CD4-positive, alpha-beta T cell treated with Interleukin-10 for 1 hour (primary cell): ENCODE measurements at regions not wholly inside any gene's neighbourhood (a gene's known extent, or its start where the extent isn't known, plus 50 kb on each side); places are given as distances from the start of the nearest gene placed in this dataset.

ENCODE experiments used
- DNase-seq: peaks from one replicate; pipeline ENCODE4 v3.0.0-alpha.2; 2020

DNA sequence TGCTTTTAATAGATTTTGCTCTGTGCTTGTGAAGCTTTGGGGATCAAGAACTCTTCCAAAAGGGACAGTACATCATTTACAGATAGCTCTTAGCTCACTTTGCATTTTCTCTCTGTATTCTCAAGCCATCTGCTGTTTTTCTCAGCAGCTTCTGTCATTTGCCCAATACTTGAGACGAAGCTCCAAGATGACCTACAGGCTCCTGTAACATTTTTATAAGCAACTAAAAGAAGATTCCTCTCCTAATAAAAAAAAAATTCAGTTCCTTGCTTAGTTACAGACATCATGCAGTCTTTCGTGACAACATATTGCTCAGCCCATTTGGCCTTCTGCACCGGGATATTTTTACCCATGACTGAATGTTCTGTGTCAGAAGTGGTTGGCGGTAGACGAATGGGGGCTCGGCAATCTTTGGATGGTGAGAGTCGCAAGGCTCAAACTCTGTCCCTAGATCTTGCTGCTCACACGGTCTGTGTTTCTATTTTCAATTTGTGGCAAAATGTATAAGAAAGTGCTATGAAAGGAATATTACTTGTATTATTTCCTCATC lies 215.6 kb downstream of the FSCB start:
- DNase-seq = no peak

DNA sequence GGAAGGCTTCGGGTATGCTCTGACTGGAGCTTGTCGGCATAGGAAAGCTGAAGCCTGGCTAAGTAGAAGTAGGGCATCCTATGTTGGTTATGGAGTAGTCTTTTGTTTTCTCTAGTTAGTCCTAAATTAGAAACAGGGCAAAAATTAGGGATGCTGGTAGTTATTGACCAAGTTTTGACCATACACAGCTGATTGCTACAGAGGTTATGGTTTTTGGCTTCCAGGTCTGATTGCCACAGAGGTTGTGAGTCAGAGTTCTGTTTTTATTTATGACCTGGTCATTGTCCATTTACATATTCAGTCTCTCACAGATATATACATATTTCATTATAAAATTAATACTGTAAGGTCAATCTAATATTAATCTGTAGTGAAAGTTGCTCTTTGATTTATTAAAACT lies 219.2 kb downstream of the FSCB start:
- DNase-seq = no peak

DNA sequence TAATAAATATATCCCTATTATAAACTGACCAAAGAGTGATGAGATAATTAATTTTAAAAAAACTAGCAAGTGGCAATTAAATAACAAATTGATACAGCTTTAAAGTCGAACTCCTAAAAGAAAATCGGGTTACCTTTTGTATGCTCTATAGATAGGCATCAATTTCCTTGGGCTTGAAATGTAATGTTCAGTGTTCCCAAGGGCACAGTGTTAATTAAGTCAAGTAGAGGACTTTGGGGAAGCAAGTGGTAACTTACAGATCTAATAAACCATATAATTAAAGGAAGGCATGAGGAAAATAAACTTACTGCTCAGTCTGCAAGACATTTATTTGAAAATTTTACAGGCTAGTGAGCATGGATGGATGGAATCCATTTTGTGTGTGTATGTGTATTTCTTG lies 220.9 kb downstream of the FSCB start:
- no peak for DNase-seq

DNA sequence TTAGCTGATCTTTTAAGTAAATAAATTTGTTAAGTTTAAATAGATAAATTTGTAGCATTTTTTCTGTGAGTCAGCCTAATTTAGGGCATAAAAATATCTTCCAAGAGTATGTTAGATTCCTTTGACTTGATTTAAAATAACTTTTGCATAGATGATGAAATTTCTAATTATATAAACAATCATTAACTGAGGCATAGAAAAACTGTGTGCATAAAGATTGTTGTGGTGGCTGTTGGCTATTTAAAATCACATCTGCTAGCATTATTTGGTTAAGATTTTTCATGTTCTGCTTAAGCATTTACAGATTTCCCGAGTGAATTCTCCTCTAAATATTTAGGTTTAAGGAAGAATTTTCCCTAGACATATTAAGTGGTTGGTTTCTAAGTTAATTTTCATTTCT lies 223.2 kb downstream of the FSCB start:
- no peak for DNase-seq

DNA sequence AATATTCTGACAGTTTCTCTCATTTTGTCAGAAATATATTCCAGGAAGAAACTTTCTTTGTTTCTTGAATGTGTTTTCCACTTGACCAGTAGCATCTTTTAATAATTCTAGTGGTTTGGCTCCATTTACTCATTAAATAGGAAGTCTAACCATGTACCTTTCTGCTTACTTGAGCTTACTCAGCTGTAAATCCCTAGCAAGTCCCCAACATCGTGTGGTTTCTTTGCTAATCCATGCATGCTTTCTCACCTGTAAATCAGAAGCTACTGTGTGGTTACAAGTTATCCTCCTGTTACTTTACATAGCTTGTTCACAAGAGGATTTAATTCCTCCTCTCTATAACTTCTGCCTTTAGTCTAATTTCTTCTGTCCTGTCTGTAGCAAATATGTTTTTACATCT lies 227.7 kb downstream of the FSCB start:
- no peak for DNase-seq

DNA sequence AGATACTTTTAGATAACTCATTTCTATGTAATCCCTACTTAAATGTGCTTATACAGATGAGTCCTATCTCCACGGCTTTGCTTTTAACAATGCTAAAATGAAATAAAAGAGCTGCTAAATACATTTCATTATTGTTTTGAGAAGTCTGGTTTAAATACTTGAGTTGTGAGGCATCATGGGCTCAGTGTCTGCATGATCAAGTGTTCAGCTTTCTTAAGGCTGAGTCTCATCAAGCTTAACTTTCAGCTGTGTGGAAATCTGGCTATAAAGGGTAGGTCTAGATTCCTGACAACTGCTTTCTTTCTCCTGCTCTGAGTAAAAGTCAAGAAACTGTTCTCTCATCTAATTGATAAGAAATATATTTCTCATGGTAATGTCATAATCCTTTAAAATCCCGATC lies 235.4 kb downstream of the FSCB start:
- no peak for DNase-seq

DNA sequence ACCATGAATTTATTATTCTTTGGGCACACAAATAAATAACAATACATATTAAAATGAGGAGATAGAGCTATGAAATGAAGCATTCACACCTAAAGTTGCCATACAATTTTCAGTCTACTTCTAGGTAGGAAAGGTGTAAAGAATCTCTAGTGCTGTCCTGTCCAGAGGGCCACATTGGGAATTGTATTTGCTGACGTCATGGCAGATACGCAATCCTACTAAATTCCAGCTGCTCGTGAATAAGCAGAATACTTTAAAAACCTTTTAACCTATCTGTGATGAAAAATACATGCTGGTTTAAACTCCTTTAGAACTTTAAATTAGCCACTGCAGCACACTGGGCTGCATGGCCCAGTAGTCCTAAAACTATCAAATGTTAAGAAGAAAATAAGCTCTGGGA lies 236.1 kb downstream of the FSCB start:
- DNase-seq = no peak

DNA sequence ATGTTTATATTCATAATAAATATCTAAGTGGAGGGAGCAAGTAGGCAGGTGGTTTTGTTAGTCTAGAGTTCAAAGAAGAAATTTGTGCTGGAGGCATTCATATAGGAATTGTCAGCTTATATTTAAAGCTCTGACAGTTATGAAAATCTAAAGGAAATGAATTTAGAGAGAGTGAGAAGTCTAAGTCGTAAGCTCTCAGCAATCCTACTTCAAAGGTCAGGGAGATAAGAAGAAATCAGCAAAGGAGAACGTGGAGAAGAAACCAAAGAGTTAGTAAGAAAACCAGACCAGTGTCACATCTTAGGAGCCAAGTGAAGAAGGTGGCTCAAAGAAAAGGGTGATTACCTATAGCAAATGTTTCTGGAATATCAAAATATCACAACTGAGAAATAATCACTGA lies 241.8 kb downstream of the FSCB start:
- no peak for DNase-seq

DNA sequence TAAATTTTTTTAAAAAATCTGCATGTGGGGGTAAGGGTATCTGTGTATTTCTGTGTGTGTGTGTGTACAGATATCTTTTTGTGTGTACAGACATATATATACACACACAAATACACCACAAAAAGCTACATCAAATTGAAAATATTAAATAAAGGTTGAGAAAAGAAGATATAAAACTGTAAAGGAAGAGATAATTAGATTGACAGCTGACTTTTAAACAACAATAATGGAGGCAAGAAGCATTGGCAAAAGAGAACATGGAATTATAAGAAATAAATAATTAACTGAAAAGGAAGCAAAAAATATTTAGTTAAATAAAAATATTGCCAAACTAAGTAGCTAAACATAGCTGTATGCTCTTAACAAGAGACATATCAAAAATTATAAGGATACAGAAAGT lies 291.4 kb downstream of the FSCB start:
- no peak for DNase-seq

DNA sequence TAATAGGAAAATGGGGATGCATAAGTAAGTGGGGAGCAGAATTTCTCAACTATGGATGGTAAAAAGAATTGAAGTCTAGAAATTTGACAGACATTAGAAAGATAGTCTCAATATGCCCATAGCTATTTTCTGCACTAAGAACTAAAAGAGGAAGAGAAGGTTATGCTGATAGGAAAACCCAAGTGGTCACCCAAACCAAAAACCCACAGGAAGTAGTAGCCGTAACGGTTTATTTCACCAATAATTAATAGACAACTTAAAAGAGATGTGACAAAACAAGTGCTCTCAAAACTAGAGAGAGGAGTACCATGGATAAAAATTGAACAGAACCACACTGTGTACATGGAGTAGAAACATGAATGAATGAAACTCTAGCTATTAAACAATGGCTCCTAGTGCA lies 295.4 kb downstream of the FSCB start:
- no peak for DNase-seq

DNA sequence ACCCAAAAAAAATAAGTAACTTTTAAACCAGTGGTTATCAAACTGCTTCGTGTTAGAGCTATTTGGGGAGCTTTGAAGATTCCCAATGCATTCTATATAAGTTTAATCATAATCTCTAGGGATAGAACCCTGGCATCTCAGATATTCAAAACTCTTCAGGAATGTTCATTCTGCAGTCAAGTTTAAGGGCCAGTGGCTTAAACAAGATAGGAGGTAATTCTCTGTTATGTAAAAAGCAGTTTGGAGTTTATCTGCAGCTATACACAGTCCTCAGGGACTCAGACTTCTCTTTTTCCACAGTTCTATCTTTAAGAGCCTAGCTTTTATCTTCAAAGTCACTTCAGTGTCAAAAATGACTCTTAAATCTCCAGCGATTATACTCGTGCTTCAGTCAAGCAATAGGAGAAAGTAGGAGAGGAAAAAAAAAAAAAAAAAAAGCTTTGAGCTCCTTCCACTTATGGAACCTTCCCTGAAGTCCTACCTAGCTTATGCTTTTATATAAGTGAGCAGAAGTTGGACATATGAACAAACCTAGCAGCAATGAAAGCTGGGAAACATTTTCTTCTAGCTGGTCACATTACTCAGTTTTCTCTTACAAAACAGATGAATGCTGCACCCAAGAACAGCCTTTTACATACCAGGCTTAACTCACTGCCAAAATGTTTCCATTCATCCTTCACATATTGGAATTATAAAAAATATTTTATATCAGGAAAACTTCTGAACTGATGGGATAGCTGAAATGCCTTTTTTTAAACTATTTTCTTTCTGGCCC lies 302.8 kb downstream of the FSCB start:
- no peak for DNase-seq

DNA sequence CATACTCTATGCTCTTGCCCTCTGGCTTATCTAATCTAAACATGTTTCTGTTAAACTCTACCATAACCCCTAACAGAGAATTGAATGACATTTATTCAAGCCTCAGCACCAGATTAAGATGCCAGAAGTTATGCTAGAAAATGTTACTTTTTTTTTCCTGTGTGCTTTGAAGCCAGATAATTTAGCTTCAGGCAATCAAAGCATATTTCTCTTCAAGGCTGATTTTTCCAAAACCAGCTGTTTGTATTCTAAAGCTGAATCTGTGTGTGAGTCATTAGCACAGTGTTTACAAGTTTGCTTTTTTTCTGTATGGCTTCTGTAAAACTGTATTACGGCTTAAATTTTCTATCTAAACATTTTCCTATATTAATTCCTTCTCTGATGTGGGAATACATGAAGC lies 326.1 kb downstream of the FSCB start:
- no peak for DNase-seq

DNA sequence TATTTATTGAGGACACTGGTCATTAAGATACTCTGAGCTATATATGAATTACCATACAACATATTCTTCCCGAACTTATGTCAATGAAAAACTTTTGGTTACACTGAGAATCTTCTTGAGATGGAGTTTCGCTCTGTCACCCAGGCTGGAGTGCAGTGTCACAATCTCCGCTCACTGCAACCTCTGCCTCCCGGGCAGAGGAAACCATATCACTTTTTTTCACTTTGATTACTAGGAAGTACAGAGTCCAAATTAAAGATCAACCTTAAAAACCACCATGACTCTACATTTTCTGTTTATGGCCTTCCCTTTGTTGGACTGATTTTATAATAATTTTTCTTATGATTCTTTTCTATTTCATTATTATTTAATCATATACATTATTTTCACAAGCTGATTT lies 336.5 kb downstream of the FSCB start:
- no peak for DNase-seq

DNA sequence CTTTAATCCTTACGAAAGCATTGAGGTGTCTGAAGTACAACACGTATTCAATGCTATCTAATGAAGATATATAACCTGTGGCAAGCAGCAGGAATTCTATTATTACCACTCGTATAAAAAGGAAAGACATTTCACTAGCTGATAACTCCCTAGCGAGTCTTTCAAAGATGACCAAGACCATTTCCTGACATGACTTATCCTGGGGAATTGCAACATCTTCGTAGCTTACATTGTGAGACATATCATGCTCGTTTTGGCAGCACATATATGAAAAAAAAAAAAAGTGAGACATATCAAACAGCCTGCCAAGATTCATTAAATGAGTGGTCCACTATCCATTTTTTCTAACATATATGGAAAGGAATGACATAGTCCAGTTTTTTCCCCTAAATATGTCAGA lies 337.0 kb downstream of the FSCB start:
- DNase-seq = no peak

DNA sequence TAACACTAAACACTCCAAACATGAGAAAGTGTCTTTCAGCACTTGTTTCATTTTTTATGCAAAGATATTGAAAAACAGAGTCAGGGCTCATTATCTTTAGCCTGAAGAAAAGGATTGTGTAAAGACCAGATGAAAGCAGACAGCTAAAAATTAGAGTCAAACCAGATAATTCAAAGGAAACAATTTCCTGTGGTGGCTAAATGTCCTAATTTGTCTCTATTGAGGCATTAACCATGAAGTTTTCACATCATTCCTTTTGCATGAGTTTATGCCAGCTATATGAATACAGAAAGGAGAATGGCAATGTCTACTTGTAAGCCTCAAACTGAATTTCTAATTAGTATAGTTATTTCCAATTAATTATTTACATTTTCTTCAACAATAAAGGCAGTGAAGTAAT lies 338.5 kb downstream of the FSCB start:
- no peak for DNase-seq

DNA sequence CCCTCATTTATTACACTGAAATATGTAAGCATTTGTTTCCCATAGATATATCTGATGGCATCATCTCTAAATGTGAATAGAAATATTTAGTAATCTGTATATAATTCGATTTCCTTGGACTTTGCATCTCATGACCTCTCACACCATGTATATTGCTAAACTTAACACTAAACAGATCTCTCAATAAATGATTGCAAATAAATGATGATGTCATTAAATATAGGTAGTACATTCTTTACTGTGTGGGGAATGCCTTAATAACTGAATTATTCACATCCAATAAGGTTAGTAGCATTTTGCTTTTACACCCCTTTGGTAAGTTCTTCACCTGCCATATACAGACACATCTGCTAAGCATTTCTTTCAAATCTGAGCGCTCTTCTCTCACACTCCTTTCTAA lies 340.5 kb downstream of the FSCB start:
- no peak for DNase-seq

DNA sequence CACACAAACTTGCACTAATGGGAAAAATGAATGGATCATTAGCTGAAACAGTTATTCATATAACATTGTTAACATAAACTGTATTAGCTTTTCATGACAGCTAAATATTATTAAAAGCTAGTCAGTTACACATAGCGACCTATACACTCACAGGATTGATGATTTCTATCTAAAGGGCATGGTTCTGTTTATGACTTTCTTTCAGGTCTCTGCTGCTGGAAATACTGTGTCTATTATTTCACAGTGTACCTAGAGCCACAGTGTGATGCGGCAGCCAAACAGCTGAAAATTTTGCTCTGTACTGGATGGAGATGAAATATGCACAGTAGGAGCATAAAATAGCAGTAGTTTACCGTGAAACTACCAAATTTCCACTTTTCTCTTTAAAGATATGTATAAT lies 341.1 kb downstream of the FSCB start:
- DNase-seq = no peak

DNA sequence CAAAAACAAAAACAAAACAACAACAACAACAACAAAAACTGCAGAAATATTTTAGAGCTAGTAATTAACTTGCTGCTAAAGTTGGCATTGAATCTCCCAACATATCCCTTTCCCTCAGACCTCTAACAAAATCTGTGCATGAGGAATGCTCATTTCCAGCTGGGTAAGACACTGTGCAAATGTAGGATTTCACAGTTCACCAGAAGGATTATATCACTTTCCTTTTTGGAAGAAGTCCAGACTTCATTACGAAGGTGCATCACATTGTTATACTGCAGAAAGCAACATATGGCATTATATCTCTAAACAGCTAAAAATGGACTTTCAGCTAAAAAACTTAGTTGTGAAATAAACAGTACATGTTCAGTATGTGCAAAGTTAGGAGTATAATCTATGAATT lies 341.8 kb downstream of the FSCB start:
- DNase-seq = no peak

DNA sequence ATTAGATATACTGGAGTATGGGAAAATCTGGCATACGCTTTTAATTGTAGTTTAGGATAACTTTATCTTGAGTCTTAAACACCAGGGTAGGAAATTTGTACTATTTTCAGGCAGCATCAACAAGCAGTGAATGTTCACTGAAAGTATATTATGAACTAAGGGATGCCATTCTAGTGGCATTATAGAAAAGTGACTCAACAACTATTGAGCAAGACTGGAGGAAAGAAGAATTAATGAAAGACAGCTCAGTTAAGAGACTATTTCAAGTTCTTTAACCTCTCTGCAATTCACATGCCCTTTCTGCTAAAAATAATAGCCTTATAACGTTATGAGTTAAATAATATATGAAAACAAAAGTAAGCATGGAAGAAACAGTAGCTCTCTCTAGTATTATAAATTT lies 343.1 kb downstream of the FSCB start:
- DNase-seq = no peak

DNA sequence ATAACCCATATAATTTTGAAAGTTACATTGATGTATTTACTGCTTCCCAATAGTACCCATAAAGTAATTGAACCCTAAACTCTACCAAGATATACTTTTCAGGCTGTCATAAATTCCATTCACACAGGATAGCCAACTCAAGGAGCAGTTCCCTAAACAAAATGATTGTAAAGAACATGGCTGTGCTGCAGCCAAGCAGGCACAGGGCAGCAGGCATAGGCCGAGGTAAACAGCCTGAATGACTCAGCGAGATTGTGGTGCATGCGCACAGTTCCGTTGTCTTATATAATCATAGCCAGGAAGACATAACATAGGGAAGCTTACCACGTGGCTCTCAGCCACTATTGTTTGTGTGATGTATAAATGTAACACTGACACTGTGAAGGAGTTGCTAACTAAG lies 344.9 kb downstream of the FSCB start:
- no peak for DNase-seq

DNA sequence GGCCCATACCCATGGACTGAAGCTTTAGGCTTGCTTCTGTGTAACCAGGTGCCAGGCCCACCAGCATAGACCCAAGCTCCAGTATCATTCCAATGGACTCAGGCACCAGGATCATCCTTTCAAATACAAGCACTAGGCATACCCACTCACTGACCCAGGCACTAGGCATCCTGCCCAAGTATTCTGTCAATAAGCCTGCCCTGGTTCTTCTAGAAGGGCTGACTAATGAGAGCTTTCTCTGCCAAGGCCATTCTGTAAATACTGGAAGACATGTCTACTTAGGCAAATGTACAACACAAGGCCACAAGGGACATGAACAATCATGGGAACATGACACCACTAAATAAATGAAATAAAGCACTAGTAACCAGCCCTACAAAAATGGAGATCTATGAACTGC lies 352.2 kb downstream of the FSCB start:
- no peak for DNase-seq

DNA sequence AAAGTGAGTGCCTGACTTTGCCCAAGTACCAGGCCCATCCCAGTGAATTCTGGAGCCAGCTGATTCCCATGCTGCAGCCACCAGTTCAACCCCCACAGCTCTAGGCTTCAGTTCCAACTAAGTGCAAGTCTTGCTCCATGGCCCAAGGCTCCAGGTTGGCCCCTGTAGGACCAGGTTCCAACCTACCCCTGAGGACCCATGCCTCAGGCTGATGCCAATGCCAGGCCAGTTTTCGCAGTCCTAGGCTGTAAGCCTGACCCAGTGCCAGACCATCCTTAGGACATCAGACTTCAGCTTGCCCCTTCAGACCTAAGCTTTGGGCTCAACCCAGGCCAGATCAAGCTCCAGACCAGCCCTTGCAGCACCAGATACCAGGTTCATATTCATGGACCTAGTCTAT lies 352.6 kb downstream of the FSCB start:
- no peak for DNase-seq

DNA sequence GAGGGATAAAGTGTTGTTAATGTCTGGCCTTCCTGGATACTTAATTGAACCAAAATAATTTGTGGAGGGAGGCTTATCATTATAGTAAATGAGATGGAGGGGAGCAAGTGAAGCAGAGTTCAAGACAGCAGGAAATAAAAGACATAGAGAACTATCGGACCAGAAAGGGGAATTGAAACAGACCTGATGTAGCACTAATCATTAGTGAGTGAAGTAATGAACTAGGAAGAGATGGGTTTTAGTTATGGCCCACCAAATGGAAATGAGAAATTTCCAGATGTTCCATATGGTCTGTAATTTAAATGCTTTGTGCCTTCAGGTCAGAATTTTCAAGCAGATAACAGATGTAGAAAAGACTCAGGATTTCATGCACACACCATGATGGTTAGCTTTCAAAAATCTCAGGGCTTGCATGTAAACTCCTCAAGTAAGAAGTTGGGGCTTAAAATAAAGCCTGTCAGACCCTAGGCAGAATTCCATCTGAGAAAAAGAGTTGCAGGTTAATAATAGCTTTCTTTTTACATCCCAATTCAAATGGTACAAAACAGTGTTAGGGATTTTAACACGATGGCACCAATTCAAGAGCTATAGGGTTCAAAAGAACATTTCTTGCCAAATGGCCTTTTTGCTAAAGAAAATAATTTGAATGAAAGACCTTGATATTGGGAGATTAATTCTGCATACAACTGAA lies 355.8 kb downstream of the FSCB start:
- DNase-seq = no peak

DNA sequence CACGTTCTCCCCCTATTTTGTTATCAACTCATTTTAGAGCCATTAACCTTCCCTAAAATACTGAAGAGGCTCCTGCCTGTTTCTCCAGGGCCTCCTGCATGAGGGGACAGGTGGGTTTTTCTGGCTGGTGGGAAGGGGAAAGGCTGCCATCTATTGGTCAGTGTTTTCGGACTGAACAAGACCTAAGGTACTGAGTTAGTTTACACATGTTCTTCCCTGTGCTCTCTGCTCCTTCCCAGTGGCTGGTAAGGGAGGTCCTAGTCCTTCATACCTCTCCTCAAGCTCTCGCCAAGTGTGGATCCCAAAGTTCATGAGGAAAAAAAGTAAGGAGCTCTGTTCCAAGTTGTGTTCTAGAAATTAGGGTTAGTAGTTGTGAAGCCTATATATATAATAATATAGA lies 357.5 kb downstream of the FSCB start:
- DNase-seq = no peak

DNA sequence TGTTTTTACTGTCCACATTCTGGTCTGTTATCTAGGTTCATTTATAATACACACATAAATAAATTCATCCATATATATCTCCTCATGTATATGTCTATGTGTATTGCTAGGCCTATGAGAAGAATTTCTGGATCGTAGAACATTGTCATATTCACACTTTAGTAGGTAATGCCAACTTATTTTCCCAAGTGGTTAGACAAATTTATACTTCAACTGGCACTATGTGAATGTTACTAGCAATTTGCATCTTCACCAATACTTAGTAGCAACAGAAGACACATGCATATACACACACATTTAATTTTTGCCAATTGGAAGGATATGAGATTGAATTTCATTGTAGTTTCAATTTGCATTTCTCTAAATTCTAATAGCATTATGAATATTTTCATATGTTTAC lies 365.1 kb downstream of the FSCB start:
- no peak for DNase-seq
